ENCODE measurements at regions not wholly inside any gene's neighbourhood (a gene's known extent, or its start where the extent isn't known, plus 50 kb on each side); places are given as distances from the start of the nearest gene placed in this dataset.
A peak's percentile ranks its signal among the peaks of the same experiment; 100 is the strongest.

GRCh38 chr10:52939894-52940293 is 167.3 kb upstream of the MBL2 start:
- DNase-seq = no peak

- DNase-seq = no peak
Observed at GRCh38 chr10:52933748-52934147, 161.2 kb upstream of the MBL2 start.

- DNase-seq = peak; percentile 22
Observed at GRCh38 chr10:52927678-52928077, 155.1 kb upstream of the MBL2 start.

GRCh38 chr10:52923520-52923919 is 150.9 kb upstream of the MBL2 start:
- DNase-seq = peak; percentile 22

- no peak for DNase-seq
Observed at GRCh38 chr10:52918714-52919305, 146.2 kb upstream of the MBL2 start.

- DNase-seq = no peak
Observed at GRCh38 chr10:52915391-52915790, 142.8 kb upstream of the MBL2 start.

- DNase-seq = no peak
Observed at GRCh38 chr10:52911163-52911562, 138.6 kb upstream of the MBL2 start.

GRCh38 chr10:52908478-52908877 is 135.9 kb upstream of the MBL2 start:
- DNase-seq = no peak

- DNase-seq = no peak
Observed at GRCh38 chr10:52906046-52906445, 133.5 kb upstream of the MBL2 start.

- DNase-seq = no peak
Observed at GRCh38 chr10:52903397-52903938, 130.9 kb upstream of the MBL2 start.

GRCh38 chr10:52900593-52900992 is 128.0 kb upstream of the MBL2 start:
- DNase-seq = no peak

GRCh38 chr10:52897162-52897561 is 124.6 kb upstream of the MBL2 start:
- DNase-seq = no peak

GRCh38 chr10:52895059-52895458 is 122.5 kb upstream of the MBL2 start:
- DNase-seq = peak; percentile 13

- DNase-seq = no peak
Observed at GRCh38 chr10:52890281-52890680, 117.7 kb upstream of the MBL2 start.

- no peak for DNase-seq
Observed at GRCh38 chr10:52889611-52890010, 117.0 kb upstream of the MBL2 start.

- DNase-seq = peak; percentile 57
Observed at GRCh38 chr10:52883996-52884871, 111.7 kb upstream of the MBL2 start.

- no peak for DNase-seq
Observed at GRCh38 chr10:52879091-52879807, 106.7 kb upstream of the MBL2 start.

GRCh38 chr10:52877451-52877850 is 104.9 kb upstream of the MBL2 start:
- peak; percentile 13 for DNase-seq

- DNase-seq = no peak
Observed at GRCh38 chr10:52875336-52875735, 102.8 kb upstream of the MBL2 start.

GRCh38 chr10:52874581-52874980 is 102.0 kb upstream of the MBL2 start:
- DNase-seq = no peak

GRCh38 chr10:52871191-52871843 is 98.7 kb upstream of the MBL2 start:
- DNase-seq = no peak

GRCh38 chr10:52870562-52870961 is 98.0 kb upstream of the MBL2 start:
- DNase-seq = no peak

GRCh38 chr10:52869864-52870263 is 97.3 kb upstream of the MBL2 start:
- DNase-seq = no peak
